ENCODE measurements at regions not wholly inside any gene's neighbourhood (a gene's known extent, or its start where the extent isn't known, plus 50 kb on each side); places are given as distances from the start of the nearest gene placed in this dataset.

GRCh38 chr4:117425636-117426035, 340.3 kb upstream of the TRAM1L1 start:
- TF ChIP-seq, protein P1, sequence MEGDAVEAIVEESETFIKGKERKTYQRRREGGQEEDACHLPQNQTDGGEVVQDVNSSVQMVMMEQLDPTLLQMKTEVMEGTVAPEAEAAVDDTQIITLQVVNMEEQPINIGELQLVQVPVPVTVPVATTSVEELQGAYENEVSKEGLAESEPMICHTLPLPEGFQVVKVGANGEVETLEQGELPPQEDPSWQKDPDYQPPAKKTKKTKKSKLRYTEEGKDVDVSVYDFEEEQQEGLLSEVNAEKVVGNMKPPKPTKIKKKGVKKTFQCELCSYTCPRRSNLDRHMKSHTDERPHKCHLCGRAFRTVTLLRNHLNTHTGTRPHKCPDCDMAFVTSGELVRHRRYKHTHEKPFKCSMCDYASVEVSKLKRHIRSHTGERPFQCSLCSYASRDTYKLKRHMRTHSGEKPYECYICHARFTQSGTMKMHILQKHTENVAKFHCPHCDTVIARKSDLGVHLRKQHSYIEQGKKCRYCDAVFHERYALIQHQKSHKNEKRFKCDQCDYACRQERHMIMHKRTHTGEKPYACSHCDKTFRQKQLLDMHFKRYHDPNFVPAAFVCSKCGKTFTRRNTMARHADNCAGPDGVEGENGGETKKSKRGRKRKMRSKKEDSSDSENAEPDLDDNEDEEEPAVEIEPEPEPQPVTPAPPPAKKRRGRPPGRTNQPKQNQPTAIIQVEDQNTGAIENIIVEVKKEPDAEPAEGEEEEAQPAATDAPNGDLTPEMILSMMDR (IDR thresholded peaks at IDR 0.05): no peak
- TF ChIP-seq ZFX (IDR thresholded peaks at IDR 0.05; ENCODE audit: borderline replicate concordance): no peak
